ENCODE measurements at regions not wholly inside any gene's neighbourhood (a gene's known extent, or its start where the extent isn't known, plus 50 kb on each side); places are given as distances from the start of the nearest gene placed in this dataset.
"Not testable (repeated sequence)": the region's sequence is repeated elsewhere in the genome, so short reads cannot be mapped to it uniquely, and the experiment has no call there.

DNA sequence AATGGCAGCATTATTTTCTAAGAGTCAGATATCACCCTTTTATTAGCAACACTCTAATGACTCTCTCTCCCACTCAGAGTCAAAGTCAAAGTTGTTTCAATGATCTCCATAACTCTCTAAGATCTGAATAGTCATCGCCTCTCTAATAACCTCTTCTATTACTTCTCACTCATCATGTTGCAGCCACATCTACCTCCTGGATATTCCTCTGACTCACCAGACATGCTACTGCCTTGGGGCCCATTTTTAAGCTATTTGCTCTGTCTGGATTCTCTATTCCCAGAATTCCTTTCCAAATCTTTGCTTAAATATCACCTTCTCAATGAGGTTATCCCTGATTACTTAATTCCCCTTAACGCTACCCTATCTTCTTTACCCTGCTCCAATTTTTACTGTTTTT lies 391.8 kb upstream of the MAGEB16 start:
- DNase-seq: no peak

DNA sequence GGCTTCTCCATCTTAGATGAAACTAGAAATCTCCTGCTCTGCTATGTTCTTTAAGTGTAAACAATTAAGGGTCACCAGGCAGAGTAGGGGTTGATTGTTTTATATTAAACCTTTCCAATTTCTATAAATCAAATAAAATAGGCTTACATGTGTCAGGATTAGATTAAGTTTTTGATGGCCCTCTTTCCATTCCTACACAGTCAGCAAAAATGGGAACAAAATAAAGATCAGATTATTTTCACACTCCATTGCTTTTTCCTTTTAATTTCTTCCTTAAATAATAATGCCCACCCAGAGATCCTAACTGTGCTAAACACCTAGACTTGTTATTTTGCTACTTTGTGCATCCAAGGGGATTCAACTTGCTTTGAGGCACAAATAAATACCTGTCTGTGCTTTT lies 381.4 kb upstream of the MAGEB16 start:
- no peak for DNase-seq

DNA sequence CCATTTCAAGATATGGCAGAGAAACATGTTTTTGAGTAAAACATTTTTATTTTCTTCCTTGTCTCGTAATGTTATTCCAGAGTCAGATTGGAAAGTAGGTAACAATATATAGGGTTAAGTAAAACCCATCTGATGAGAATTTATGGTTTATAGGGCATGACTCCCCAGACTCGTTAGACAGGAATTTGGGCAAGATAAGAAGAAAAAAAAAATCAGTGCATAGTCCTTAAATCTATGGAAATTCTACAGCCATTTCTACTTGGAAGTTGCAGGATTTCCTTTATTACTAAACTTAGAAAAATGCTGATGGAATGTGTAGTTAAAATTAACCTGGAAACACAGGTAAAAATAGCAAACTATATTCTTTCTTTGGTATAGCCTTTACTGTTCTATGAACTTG lies 366.1 kb upstream of the MAGEB16 start:
- DNase-seq: no peak

DNA sequence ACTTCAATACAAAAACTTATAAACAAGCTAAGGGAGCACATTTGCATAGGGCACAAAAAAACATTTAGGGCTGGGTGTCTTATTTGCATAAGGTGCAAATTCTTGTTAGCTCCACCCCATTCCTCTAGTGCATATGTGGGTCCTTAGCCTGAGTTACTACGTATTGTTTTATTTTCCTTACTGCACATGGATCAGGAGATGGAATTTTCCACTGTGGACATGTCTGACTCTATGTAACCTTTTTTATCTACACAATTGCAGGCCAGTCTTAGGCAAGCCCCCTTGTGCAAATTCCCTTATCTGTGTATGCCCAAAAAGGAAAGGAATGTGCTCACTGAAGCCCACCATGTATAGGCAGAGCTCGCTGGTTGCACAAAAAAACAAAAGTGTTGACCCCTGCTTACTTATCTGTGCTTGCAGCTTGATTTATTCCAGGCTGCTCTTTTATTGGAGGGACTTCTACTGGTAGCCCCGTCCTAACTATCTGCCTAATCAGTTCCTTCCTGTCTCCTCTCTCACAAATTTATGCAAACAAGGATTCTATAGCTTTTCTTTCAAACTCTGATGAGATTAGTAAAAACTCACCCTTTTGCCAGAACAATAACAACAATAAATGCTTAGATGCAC lies 359.0 kb upstream of the MAGEB16 start:
- no peak for DNase-seq

DNA sequence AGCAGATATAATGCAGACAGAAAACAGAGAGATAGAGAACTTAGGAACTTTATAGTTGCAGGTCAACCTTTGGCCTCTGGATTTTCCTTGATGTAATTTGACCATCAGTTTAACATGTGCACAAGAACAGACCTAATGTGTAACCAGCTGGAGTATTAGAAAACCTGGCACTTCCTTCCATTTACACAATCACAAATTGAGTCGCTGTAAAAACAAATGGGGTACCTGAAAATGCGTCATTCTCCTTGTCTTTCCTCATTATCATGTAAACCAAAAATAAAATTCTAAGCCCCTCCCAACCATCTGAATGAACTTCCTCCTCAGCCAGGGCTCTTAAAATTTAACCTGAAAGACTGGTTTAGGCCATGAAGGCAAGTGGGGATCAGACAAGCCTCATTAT lies 358.4 kb upstream of the MAGEB16 start:
- DNase-seq: no peak

DNA sequence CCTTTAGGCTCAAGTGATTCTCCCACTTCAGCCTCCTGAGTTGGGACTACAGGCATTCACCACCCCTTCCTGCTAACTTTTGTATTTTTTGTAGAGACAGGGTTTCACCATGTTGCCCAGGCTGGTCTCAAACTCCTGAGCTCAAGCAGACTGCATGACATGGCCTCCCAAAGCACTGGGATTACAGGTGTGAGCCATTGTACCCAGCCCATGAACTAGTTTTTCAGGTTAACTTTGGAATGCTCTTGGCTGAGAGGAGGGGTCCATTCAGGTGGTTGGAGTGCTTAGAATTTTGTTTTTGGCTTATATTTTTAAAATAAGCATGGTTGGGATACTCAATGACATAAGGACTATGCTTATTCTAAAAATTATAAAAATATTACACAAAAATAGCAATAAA lies 355.7 kb upstream of the MAGEB16 start:
- no peak for DNase-seq

DNA sequence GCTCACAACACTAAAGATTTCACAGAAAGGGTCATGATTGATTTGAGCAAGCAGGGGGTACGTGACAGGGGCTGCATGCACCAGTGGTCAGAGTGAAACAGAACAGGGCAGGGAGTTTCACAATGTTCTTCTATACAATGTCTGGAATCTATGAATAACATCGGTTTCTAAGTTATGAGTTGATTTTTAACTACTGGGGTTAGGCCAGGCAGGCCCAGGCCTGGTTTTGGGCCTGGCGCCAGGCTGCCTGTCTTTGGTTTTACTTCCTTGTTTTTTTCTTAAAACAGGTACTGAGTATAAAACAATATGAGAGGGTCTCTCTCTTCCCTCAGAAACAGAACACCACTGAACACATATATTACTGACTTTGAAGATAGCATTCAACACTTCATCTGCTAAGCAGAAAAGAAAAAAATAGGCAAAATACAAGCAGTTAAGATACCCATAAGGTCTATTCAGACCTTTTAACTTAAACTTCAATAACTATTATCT lies 355.0 kb upstream of the MAGEB16 start:
- DNase-seq: not testable (repeated sequence)

DNA sequence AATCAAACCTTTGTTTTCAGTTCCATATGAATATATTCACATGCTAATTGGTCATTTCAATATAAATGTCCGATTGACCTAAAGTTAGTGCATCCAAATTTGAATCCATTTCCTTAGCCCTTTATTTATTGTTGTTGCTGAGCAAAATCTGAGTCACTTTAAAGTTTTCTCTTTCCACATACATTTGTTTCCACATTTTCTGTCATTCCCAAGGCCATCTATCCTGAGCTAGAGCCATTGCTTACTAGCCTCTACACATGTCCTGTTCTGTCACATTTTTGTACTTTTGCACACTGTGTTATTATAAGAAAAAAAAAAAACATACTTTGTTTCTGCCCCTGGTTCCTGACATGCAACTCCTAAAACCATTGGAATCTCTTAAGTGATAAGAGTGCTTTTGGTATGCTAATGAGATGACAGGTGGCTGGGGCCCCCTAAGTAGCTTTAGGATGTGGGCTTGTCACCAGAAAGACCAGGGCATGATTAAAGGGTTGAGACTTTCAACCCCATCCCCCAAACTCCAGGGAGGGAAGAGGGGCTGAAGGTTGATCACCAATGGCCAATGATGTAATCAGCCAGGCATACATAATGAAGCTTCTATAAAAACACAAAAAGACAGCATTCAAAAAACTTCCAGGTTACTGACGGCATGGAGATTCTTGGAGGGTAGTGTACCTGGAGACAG lies 353.3 kb upstream of the MAGEB16 start:
- no peak for DNase-seq

DNA sequence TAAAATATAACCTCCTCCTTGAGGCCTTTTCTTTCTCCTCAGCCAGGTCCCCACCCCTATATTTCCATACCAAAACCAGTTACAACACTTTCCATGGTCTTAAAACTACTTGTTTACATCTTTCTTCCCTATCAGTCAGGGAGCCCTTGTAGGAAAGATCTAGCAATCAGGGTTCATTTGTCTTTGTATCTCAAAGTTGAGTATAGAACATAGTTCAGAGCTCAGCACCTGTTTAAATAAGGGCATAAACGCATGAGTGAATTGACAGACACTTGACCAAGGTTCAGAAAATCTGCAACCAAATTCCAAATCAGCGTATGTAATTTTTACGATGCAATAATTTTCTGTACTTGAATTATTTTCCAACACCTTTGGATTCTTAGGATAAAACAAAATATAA lies 352.2 kb upstream of the MAGEB16 start:
- no peak for DNase-seq

DNA sequence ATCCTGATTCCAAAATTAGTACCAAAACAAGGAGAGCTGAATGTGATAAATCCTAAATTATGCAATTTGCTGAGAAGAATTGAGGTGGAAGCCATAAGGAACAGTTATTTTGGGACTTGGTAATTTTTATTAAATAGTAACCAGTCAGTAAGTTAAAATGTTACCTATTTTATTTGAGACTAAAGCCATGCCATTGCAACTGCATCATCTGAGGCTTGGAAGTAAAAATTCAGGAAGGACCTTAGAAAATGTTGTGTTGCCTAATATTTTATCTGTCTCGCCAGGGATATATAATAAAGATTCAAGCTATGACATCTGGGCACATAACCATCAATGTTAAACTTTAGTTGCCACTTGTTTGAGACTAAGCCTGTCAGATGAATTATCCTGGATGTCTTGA lies 341.3 kb upstream of the MAGEB16 start:
- no peak for DNase-seq

DNA sequence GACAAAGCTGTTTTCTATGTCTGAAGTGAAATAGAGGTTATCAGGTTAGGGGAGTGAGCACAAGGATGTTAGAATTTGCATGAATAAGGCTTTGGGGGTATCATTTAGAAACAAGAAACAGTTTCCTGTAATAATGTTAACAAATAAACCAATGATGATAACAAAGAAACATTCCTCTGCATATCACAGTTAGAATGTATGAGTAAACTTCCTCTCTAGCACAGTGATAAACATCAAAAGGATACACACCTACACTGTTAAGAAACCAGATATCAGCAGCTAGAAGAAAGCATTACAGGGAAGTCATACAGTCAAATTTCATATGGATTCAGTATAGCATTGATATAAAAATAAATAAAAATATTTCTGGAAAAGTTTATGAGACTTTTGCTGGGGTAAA lies 340.0 kb upstream of the MAGEB16 start:
- DNase-seq: no peak

DNA sequence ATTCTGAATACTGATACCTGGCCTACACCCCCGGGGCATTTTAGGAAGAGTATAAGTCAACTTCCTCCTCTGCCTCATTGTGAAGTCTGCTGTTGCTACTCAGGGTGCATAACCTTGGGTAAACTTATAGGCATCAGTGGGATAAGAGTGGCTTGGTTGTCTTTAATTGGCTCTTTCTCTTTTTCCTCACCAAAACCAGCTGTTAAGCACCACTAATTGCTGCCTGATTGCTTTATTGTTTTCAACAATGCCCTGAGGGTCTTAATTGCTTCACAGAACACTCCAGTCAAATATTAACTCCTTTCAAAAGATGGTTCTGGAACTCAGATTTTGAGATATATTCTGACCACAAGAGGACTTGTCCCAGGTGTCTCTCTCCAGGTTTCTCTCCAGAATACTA lies 337.0 kb upstream of the MAGEB16 start:
- no peak for DNase-seq

DNA sequence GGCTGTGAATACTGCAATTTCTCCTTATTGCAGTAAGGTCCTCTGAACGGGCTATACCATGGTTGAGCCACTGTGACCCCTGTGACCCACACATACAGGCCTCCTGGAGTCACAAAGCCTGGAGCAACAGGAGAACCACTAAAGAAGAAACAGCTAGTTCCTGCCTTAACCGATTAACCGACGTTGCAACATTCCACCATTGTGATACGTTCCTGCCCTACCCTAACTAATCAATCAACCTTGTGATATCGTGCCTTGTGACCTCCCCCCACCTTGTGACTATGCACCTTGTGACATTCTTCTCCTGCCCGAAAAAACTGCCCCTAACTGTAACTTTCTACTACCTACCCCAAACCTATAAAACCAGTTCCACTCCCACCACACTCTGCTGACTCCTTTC lies 301.5 kb upstream of the MAGEB16 start:
- not testable (repeated sequence) for DNase-seq

DNA sequence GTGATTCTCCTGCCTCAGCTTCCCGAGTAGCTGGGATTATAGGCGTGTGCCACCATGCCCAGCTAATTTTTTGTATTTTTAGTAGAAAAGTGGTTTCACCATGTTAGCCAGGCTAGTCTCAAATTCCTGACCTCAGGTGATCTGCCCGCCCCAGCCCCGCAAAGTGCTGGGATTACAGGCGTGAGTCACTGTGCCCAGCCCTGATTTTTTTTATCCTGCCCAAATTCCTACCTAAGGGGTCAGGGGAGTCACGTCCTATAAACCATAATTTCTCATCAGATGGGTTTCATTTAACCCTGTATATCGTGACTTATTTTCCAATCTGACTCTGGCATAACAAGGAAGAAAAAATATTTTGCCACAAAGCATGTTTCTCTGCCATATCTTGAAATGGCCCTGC lies 300.7 kb upstream of the MAGEB16 start:
- DNase-seq: not testable (repeated sequence)

DNA sequence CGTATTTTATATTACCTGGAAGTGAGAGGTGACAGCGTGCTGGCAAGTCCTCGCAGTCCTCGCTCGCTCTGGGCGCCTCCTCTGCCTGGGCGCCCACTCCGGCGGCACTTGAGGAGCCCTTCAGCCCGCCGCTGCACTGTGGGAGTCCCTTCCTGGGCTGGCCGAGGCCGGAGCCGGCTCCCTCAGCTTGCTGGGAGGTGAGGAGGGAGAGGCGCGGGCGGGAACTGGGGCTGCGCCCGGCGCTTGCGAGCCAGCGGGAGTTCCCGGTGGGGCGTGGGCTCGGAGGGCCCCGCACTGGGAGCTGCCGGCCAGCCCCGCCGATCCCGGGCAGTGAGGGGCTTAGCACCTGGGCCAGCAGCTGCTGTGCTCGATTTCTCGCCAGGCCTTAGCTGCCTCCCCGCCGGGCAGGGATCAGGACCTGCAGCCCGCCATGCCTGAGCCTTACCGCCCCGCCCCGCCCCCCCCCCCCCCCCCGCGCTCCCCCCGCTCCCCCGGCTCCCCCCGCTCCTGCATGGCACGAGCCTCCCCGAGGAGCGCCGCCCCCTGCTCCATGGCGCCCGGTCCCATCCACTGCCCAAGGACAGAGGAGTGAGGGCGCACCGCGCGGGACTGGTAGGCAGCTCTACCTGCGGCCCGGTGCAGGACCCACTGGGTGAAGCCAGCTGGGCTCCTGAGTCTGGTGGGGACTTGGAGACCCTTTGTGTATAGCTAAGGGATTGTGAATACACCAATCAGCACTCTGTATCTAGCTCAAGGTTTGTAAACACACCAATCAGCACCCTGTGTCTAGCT lies 298.9 kb upstream of the MAGEB16 start:
- DNase-seq: no peak

DNA sequence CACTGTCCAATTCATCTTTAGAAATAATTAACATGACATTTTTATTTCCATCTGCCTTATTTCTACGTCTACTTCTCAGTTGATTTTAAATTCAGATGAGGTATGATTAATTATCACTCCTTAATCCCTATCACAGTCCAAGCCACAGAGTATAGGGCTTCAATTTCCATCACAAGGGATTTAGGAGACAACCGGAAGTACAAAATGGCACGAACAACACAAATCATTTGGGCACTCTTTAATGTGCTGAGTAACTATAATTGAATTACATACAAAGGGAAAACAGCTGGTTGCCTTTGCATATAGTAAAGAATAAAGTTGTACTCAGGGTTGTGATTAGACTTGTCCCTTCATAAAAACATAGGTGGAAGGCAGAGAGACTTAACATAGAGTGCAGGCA lies 290.4 kb upstream of the MAGEB16 start:
- DNase-seq: no peak

DNA sequence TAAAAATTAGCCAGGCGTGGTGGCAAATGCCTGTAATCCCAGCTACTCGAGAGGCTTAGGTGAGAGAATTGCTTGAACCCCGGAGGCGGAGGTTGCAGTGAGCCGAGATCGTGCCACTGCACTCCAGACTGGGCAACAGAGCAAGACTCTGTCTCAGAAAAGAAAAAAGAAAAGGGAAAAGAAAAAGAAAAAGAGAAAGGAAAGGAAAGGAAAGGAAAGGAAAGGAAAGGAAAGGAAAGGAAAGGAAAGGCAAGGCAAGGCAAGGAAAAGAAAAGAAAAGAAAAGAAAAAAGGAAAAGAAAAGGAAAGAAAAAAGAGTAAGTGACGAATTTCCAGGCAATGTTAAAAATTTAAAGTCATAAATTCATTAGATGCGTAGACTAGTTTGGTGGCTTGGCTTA lies 250.1 kb upstream of the MAGEB16 start:
- DNase-seq: not testable (repeated sequence)

DNA sequence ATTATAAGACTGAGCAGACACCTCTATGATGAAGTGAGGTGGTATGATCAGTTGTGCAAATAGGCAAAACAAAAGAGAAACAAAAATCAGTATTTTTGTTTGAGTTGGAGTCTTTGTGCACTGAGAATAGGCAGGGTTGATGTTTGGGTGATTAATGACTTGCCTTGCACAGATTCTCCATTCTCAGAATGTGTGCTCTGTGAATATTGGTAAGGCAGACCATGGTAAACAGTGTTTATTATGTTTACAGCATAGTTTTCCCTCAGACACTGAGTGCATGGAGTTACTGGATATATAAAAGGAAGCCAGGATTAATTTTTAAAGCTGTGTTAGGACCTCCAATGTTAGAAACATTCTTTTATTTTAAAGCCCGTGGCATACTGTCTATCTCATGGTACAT lies 240.2 kb upstream of the MAGEB16 start:
- DNase-seq: no peak

DNA sequence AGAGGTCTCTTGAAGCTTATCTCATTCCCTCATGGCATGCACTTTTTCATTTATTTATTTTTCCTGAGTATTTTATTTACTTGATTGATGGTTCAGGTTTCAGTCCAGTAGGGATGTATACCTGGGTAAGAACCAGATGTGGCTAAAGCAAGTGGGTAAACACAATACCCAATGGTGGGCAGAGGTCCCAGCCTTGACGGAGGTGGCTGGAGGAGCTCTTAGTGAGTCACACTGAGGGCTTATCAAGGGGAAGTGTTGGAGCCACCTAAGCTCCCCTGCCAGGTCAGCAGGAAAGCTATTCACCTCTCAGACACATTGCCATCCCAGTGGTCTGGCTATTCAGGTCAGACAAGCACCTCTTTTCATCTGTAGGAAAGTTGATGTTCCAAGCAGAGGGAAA lies 236.2 kb upstream of the MAGEB16 start:
- no peak for DNase-seq

DNA sequence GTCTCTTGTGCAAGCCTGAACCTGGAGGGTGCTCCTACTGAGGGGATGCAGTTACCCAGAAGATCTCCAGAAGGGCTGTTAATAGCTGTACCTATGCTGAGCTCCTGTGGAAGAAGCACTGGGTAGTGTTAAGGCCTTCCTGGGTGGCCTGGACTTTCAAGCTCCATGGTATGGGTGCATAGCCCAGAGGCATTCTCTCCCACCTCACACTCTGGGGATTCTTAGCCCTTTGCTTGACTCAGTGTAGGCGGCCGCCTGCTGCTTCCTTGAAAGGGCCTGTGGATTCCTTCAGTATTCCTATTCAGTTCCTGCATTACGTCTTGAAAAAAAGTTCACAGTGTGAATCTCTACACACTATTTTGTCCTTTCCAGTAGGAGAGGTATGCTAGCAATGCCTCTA lies 235.7 kb upstream of the MAGEB16 start:
- no peak for DNase-seq

DNA sequence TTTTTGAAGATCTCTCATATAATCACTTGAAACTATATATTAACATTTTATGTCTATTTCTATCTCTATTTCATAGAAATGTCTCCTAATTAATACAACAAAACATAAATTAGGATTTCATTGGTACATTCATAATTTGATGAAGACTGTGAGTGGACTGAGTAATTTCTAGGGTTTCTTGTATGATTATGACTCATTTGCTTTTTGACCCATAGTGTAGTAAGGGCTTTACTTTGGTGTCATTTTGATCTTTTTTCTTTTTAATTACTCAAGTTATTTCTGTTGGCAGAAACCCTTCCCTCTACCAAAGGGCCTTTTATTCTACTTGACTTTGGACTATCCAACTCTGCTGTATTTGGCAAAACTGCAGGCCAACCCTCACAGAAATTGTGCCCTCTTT lies 207.9 kb upstream of the MAGEB16 start:
- no peak for DNase-seq

DNA sequence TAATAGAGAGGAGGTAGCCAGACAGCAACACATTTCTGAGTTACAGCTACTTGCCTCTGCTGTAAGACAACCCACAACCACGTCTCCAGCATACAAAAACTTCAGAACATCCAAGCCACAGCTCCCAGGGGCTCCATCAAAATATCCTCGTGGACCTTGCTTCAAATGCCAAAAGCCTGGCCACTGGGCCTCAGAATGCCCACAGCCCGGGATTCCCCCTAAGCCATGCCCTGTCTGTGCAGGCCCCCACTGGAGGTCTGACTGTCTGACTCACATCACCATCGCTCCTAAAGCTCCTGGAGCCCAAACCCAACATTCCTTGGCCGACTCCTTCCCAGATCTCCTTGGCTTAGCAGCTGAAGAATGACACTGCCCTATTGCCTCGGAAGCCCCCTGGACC lies 186.6 kb upstream of the MAGEB16 start:
- DNase-seq: not testable (repeated sequence)

DNA sequence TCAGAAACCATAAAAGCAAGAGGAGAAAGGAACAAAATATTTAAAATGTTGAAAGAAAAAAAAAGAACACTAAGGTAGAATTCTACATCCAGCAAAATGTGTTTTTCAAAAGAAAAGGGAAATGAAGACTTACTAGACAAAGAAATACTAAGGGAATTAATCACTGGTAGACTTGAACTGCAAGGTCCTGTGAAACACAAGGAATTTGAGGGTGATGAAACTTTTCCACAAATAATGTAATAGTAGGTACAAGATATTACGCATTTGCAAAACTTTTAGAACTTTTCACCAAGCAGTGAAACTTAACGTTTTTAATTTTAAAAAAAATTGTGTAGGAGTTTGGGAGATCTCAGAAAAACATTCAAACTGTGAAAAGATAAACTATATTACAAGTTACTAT lies 180.3 kb upstream of the MAGEB16 start:
- DNase-seq: no peak

DNA sequence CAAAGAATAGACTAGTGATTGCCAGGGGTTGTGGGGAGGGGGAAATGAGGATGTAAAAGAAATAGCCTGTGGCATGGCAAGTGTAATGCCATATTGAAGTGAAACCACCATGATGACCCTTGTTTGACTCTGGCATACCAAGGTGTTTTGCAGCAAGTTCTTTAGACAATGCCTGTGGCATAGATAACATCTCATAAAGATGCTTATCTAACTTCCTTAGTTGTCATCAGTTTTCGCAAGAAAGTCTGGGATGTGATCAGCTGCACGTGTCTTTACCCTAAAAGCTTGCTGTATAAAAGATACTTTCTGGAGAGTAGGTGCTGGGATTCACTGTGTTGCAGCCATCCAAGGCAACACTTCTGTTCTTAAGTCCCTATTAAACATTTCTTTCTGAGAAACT lies 176.1 kb upstream of the MAGEB16 start:
- no peak for DNase-seq
